A549 (cell line): ENCODE measurements at regions not wholly inside any gene's neighbourhood (a gene's known extent, or its start where the extent isn't known, plus 50 kb on each side); places are given as distances from the start of the nearest gene placed in this dataset.

Source experiments
- ATAC-seq, 2 experiments: fragments of 200-7000 bp in 1 of 2; fragments of >200 bp in 1 of 2; cut with Nextera tagmentation in 1 of 2; cut with Tn5 transposase in 1 of 2; 3 replicates each; pipeline versions ENCODE4 v1.8.0 to v1.9.1; 2018 to 2020; ENCODE audit warnings: mild to moderate bottlenecking in 1 of 2, moderate library complexity in 1 of 2
- CTCF ChIA-PET: fragments of 300-600 bp; sonication (Branson Sonifier 250); formaldehyde crosslinking; extraction: SDS; loops from one replicate; lab custom pipeline; 2021; ENCODE audit warnings: antibody characterized with exemption, inconsistent platforms; lab: Yijun Ruan, JAX
- POLR2A ChIA-PET: fragments of 350-600 bp; formaldehyde crosslinking; extraction: SDS; loops from one replicate; lab custom pipeline; 2021; ENCODE audit warnings: antibody characterized with exemption, inconsistent platforms; lab: Yijun Ruan, JAX
- DNase-seq, 2 experiments: peaks; one replicate each; pipeline versions ENCODE4 v3.0.0 to v3.0.0-alpha.2; 2011 to 2016; ENCODE audit warnings: low read depth in 1 of 2, low spot score in 1 of 2
- FAIRE-seq: peaks from 2 replicates; lab custom pipeline; 2011; peaks lifted over from hg19 to GRCh38; lab: Jason Lieb, UNC
- H3K27ac ChIP-seq, 2 experiments: fragments of >200 bp; sonication (Bioruptor Twin); formaldehyde crosslinking; 3 replicates each; pipeline ENCODE4 v1.5.1; 2016 to 2017
- H3K4me1 ChIP-seq: fragments of >200 bp; sonication (Bioruptor Twin); formaldehyde crosslinking; 3 replicates; pipeline ENCODE4 v1.6.1; 2016
- H3K4me2 ChIP-seq: fragments of >200 bp; sonication (Bioruptor Twin); formaldehyde crosslinking; 3 replicates; pipeline ENCODE4 v1.6.1; 2016
- H3K4me3 ChIP-seq: fragments of >200 bp; sonication (Bioruptor Twin); formaldehyde crosslinking; 3 replicates; pipeline ENCODE4 v1.5.1; 2016
- H3K9me3 ChIP-seq: fragments of >200 bp; sonication (Bioruptor Twin); formaldehyde crosslinking; 3 replicates; pipeline ENCODE4 v1.6.1; 2016
- BHLHE40 ChIP-seq: IDR thresholded peaks from 2 replicates; pipeline ENCODE4 v1.6.1; 2012; ENCODE audit warnings: low read depth, low read length, inconsistent platforms
- CBX2 ChIP-seq: fragments of 200-600 bp; sonication (generic); IDR thresholded peaks from 2 replicates; pipeline ENCODE4 v1.6.1; 2016; ENCODE audit warnings: low read depth, mild to moderate bottlenecking, borderline replicate concordance
- CHD2 ChIP-seq: fragments of 150-350 bp; IDR thresholded peaks from 2 replicates; pipeline ENCODE4 v1.6.1; 2014; ENCODE audit warnings: low read length; ENCODE audit not compliant: partially characterized antibody
- EHF ChIP-seq: fragments of 250-450 bp; sonication (Bioruptor Pico); IDR thresholded peaks from 2 replicates; pipeline ENCODE4 v1.5.0; 2020; ENCODE audit warnings: mild to moderate bottlenecking
- ESRRA ChIP-seq: fragments of 150-350 bp; IDR thresholded peaks from 2 replicates; pipeline ENCODE4 v1.6.1; 2014; ENCODE audit warnings: mild to moderate bottlenecking, low read length, borderline replicate concordance
- FOSB ChIP-seq: fragments of 250-450 bp; sonication (Bioruptor Pico); IDR thresholded peaks from 2 replicates; pipeline ENCODE4 v1.5.0; 2020; ENCODE audit warnings: mild to moderate bottlenecking, moderate library complexity
- FOXS1 ChIP-seq: fragments of 250-450 bp; sonication (Bioruptor Pico); IDR thresholded peaks from 2 replicates; pipeline ENCODE4 v1.5.0; 2020; ENCODE audit warnings: mild to moderate bottlenecking, moderate library complexity
- HDAC2 ChIP-seq: fragments of 200-600 bp; sonication (generic); IDR thresholded peaks from 2 replicates; pipeline ENCODE4 v1.6.1; 2016
- HEYL ChIP-seq: fragments of 250-450 bp; sonication (Bioruptor Pico); IDR thresholded peaks from 2 replicates; pipeline ENCODE4 v1.8.0; 2021; ENCODE audit warnings: mild to moderate bottlenecking, moderate library complexity
- HOXB5 ChIP-seq: fragments of 250-450 bp; sonication (Bioruptor Pico); IDR thresholded peaks from 2 replicates; pipeline ENCODE4 v1.5.0; 2020; ENCODE audit warnings: mild to moderate bottlenecking, moderate library complexity
- KDM1A ChIP-seq: fragments of 200-600 bp; sonication (generic); IDR thresholded peaks from 2 replicates; pipeline ENCODE4 v1.6.1; 2016; ENCODE audit warnings: low read depth, mild to moderate bottlenecking
- KDM5A ChIP-seq: fragments of 200-600 bp; sonication (generic); IDR thresholded peaks from 2 replicates; pipeline ENCODE4 v1.6.1; 2016; ENCODE audit warnings: antibody characterized with exemption, mild to moderate bottlenecking
- MAZ ChIP-seq: fragments of 150-350 bp; IDR thresholded peaks from 2 replicates; pipeline ENCODE4 v1.6.1; 2014; ENCODE audit warnings: antibody characterized with exemption, low read depth, low read length, borderline replicate concordance
- NPAS2 ChIP-seq: fragments of 250-450 bp; sonication (Bioruptor Pico); IDR thresholded peaks from 2 replicates; pipeline ENCODE4 v1.8.0; 2022; ENCODE audit warnings: mild to moderate bottlenecking, moderate library complexity, borderline replicate concordance
- NR3C1 ChIP-seq: fragments of >200 bp; sonication (Bioruptor Twin); formaldehyde crosslinking; IDR thresholded peaks from 3 replicates; pipeline ENCODE4 v1.6.1; 2017
- POLR2A ChIP-seq: IDR thresholded peaks from 2 replicates; pipeline ENCODE4 v1.6.1; 2012; ENCODE audit warnings: mild to moderate bottlenecking, low read length
- POLR2AphosphoS2 ChIP-seq: conservative IDR thresholded peaks from 2 replicates; pipeline ENCODE4 v1.6.1; 2012; ENCODE audit warnings: low read length, improper control_type of control experiment, inconsistent platforms
- RCOR1 ChIP-seq: fragments of 150-350 bp; IDR thresholded peaks from 2 replicates; pipeline ENCODE4 v1.6.1; 2014; ENCODE audit warnings: antibody characterized with exemption, low read length, low read depth
- RFX5 ChIP-seq: fragments of 450-650 bp; IDR thresholded peaks from 2 replicates; pipeline ENCODE4 v1.7.1; 2014; ENCODE audit warnings: antibody characterized with exemption, mild to moderate bottlenecking, moderate library complexity
- RNF2 ChIP-seq: fragments of 200-600 bp; sonication (generic); IDR thresholded peaks from 2 replicates; pipeline ENCODE4 v1.6.1; 2016; ENCODE audit warnings: low read depth, mild to moderate bottlenecking, antibody characterized with exemption, moderate library complexity, borderline replicate concordance
- SMC3 ChIP-seq: fragments of >200 bp; sonication (Bioruptor Twin); formaldehyde crosslinking; IDR thresholded peaks from 3 replicates; pipeline ENCODE4 v1.6.1; 2018; ENCODE audit warnings: inconsistent platforms
- SREBF2 ChIP-seq: fragments of 450-650 bp; IDR thresholded peaks from 2 replicates; pipeline ENCODE4 v1.6.1; 2014; ENCODE audit warnings: mild to moderate bottlenecking, moderate library complexity
- TFCP2L1 ChIP-seq: fragments of 250-450 bp; sonication (Bioruptor Pico); IDR thresholded peaks from 2 replicates; pipeline ENCODE4 v1.5.0; 2021; ENCODE audit warnings: mild to moderate bottlenecking
- WGBS: methylation state at CpG from one replicate; pipeline ENCODE4 v1.1.6; 2017; ENCODE audit errors: missing lambda C conversion rate; 5-methylcytosine and 5-hydroxymethylcytosine counted together
- TF ChIP-seq, protein P1 (sequence below): fragments of >200 bp; sonication (Bioruptor Twin); formaldehyde crosslinking; IDR thresholded peaks from 2 replicates; pipeline ENCODE4 v1.6.1; 2016
- TF ChIP-seq, protein P2 (sequence below): fragments of 150-350 bp; IDR thresholded peaks from 2 replicates; pipeline ENCODE4 v1.6.1; 2014; ENCODE audit warnings: low read depth, mild to moderate bottlenecking, low read length

DNA sequence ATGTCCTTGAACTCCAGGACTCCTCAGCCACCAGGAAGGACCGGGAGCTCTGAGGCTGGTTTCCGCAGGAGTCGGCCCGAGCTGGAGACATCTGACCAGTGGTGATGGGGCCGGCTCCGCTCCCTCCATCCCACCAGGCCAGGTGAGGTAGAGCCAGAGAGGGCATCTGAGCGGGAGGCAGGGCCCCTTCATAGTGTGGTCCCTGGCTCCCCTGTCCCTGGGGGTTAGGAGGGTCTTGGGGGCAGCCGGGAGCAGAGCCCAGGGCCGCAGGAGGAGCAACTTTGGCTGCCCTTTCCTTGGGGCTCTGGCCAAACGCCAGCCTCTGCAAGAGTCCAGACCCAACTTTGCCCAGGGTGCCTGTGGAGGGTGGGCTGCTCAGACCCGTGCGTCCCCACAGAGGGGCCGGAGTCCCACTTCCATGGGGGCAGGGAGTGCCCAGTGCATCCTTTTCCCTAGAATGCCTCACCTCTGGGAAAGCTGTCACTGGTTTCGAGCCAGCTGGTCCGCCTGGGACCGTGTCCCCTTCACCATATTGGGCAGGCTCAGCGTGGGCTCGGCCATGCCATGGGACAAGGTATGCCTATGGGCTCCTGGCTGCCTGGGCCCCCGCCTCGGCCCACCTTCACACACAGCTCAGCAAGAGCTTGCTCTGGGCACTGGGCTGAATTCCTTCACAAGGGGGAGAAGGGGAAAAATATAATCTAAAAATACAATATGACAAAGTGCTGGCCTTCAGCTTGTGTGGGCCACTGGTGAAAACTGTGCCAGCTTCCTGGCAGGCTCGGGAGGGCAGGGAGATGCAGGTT, 148.6 kb downstream of the TWIST2 start:
- TF ChIP-seq RNF2 (no peak), HDAC2 (no peak), KDM1A (no peak), FOXS1 (no peak), HOXB5 (CRISPR knock-in tag) (no peak), POLR2AphosphoS2 (no peak), TFCP2L1 (no peak), NR3C1 (no peak), MAZ (no peak), SMC3 (no peak), CBX2 (no peak), FOSB (CRISPR knock-in tag) (no peak), EHF (CRISPR knock-in tag) (no peak), CHD2 (no peak), KDM5A (no peak), NPAS2 (no peak), ESRRA (no peak)
- TF ChIP-seq, protein P1, sequence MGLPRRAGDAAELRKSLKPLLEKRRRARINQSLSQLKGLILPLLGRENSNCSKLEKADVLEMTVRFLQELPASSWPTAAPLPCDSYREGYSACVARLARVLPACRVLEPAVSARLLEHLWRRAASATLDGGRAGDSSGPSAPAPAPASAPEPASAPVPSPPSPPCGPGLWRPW: no peak
- TF ChIP-seq, protein P2, sequence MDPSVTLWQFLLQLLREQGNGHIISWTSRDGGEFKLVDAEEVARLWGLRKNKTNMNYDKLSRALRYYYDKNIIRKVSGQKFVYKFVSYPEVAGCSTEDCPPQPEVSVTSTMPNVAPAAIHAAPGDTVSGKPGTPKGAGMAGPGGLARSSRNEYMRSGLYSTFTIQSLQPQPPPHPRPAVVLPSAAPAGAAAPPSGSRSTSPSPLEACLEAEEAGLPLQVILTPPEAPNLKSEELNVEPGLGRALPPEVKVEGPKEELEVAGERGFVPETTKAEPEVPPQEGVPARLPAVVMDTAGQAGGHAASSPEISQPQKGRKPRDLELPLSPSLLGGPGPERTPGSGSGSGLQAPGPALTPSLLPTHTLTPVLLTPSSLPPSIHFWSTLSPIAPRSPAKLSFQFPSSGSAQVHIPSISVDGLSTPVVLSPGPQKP: no peak
- TF ChIP-seq, all 56 proteins: peak for 0

DNA sequence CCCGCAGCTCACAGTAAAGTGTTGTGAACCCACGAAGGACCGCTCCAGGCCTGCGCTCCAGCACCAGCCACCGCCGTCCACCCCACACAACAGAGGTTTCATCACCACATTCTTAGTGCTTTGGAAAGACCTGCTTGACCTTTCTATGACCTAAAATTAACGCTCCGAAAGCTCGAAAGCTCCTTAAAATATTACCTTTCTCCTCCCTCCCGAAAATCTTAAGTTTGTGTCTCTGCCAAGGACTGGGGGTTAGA, 149.2 kb downstream of the TWIST2 start:
- no peak overlapping the region for H3K4me3 ChIP-seq
- peaks cover 26% of the 10 kb centered on the region for H3K9me3 ChIP-seq
- DNase-seq (no peak), ATAC-seq (no peak), FAIRE-seq (no peak)
- H3K4me2 ChIP-seq: no peak overlapping the region
- POLR2A ChIA-PET: no interaction called here
- TF ChIP-seq BHLHE40 (no peak), HEYL (no peak), EHF (CRISPR knock-in tag) (no peak), RCOR1 (no peak), HDAC2 (no peak), SREBF2 (no peak)
- TF ChIP-seq, protein P1: no peak
- CTCF ChIA-PET: interaction anchor here (0.7 to 1.1 kb wide), 3 partner anchors 26 to 665 kb away, joined by 3 to 5 read pairs (median 3); no protein-coding TSS in a partner anchor
- 75% methylated on average over 10 of the region's 10 CpGs for WGBS
- H3K4me1 ChIP-seq: no peaks in the 10 kb centered on the region
- no peak overlapping the region for H3K27ac ChIP-seq

More for the DNA sequence above, 148.6 kb downstream of the TWIST2 start:
- H3K4me1 ChIP-seq: no peaks in the 10 kb centered on the region
- CTCF ChIA-PET: interaction anchor here (0.7 to 1.1 kb wide), 3 partner anchors 26 to 664 kb away, joined by 3 to 5 read pairs (median 3); no protein-coding TSS in a partner anchor
- no peak for ATAC-seq
- 55% methylated on average over 10 of the region's 21 CpGs for WGBS
- H3K27ac ChIP-seq: no peak overlapping the region
- DNase-seq: no peak
- no peak overlapping the region for H3K4me3 ChIP-seq
- POLR2A ChIA-PET: no interaction called here
- H3K4me2 ChIP-seq: no peak overlapping the region
- H3K9me3 ChIP-seq: peaks cover 24% of the 10 kb centered on the region
- FAIRE-seq: no peak

DNA sequence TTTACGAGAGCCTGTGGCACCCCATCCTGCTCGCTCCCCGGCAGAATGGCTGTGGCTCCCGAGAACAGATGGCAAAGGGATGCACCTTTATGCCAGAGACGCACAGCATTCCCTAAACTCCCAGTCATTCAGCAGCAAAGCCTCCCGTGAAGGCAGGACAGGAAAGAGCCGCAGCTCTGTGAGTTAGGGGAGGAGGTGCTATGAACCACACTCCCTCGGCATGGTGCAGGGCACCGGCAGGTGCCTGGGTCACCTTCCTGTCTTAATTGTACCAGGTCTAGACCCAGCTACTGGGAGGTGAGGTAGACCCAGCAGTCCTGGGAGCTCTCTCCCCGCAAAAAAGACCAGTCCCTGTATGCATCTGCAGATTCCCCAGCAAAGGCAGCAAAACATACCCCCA, 149.8 kb downstream of the TWIST2 start:
- DNase-seq: no peak
- no peaks in the 10 kb centered on the region for H3K4me1 ChIP-seq
- TF ChIP-seq POLR2A (no peak), RFX5 (no peak), SMC3 (no peak)
- no peak; a peak in 1 of 6 replicates for ATAC-seq
- H3K4me3 ChIP-seq: no peak overlapping the region
- 60% methylated on average over 10 of the region's 10 CpGs for WGBS
- H3K4me2 ChIP-seq: no peak overlapping the region
- ChIA-PET POLR2A (no interaction called here), CTCF (interaction anchor here (1.0 to 1.1 kb wide), 2 partner anchors 12 to 27 kb away, joined by 3 read pairs; no protein-coding TSS in a partner anchor)
- H3K27ac ChIP-seq: no peak overlapping the region
- H3K9me3 ChIP-seq: peaks cover 26% of the 10 kb centered on the region
- FAIRE-seq: no peak
